ENCODE measurements at regions not wholly inside any gene's neighbourhood (a gene's known extent, or its start where the extent isn't known, plus 50 kb on each side); places are given as distances from the start of the nearest gene placed in this dataset.
"Not testable (repeated sequence)": the region's sequence is repeated elsewhere in the genome, so short reads cannot be mapped to it uniquely, and the experiment has no call there.

DNA sequence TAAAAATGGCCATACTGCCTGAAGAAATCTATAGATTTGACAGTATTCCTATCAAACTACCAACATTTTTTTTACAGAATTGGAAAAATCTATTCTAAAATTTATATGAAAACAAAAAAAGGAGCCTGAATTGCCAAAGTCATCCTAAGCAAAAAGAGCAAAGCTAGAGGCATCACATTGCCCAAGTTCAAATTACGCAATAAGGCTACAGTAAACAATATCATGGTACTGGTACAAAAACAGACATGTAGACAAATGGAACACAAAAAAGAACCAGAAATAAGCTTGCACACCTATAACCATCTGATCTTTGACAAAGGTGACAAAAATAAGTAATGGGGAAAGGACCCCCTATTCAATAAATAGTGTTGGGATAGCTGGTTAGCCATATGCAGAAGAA, 50.2 kb upstream of the THSD7B start:
- no peak overlapping the region for H3K27ac Mint-ChIP-seq
- H3K4me1 Mint-ChIP-seq (ENCODE audit: low read depth) = no peaks in the 10 kb centered on the region
- ATAC-seq (replicated peaks in 1 of 2) = no peak
- H3K36me3 Mint-ChIP-seq (ENCODE audit: insufficient read depth in 2 of 2) = no peaks in the 10 kb centered on the region
- no peaks in the 10 kb centered on the region for H3K27me3 Mint-ChIP-seq (ENCODE audit: low read depth)
- no peak for DNase-seq
- no peaks in the 10 kb centered on the region for H3K9me3 Mint-ChIP-seq
- no peak overlapping the region for H3K4me3 Mint-ChIP-seq

DNA sequence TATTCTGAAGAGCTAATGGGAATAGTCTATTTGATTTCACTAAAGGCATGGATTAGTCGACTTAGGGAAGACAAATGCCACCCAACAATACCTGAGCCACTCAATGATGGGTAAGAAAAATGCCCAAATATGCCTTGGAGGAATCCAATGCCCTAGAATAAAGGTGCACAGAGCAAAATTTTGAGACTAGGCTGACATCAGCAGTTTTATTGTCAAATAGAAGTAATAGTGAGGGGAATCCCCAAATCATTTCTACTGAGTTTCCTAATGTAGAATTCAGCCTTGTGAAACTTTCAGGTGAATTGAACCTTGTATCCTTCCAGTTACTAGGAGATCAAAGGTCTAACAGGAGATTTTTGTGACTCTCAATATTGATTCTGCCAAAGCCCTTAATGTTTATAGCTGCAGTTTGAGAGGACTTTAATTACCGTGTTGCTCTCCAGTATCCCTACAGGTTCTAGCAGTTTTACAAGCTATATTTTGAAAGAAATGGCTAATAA, 50.8 kb upstream of the THSD7B start:
- Mint-ChIP-seq H3K27ac (no peak overlapping the region), H3K9me3 (no peaks in the 10 kb centered on the region), H3K4me3 (no peak overlapping the region), H3K4me1 (ENCODE audit: low read depth) (no peaks in the 10 kb centered on the region), H3K36me3 (ENCODE audit: insufficient read depth in 2 of 2) (no peaks in the 10 kb centered on the region), H3K27me3 (ENCODE audit: low read depth) (no peaks in the 10 kb centered on the region)
- ATAC-seq (replicated peaks in 1 of 2) (no peak), DNase-seq (no peak)

DNA sequence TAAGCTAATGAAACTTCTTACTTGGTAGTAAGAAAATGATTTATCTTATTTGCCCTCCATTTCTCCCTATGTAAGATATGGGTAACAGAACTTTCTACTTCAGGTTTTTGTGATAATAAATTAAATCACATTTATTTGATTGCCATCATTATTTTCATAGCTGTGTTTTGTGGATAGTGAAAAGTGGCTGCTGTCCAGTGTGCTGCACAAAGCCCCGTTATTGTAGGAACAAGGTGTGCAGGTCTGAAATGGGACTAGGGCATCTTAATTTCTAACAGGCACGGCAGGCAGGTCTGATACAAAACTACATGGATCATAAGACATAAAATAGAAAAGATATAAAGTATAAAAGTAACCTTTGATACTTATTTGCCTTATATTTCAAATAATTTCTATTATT, 51.6 kb upstream of the THSD7B start:
- ATAC-seq (replicated peaks in 1 of 2) (no peak), DNase-seq (no peak)
- Mint-ChIP-seq H3K9me3 (no peaks in the 10 kb centered on the region), H3K27ac (no peak overlapping the region), H3K36me3 (ENCODE audit: insufficient read depth in 2 of 2) (no peaks in the 10 kb centered on the region), H3K27me3 (ENCODE audit: low read depth) (no peaks in the 10 kb centered on the region), H3K4me1 (ENCODE audit: low read depth) (no peaks in the 10 kb centered on the region), H3K4me3 (no peak overlapping the region)

DNA sequence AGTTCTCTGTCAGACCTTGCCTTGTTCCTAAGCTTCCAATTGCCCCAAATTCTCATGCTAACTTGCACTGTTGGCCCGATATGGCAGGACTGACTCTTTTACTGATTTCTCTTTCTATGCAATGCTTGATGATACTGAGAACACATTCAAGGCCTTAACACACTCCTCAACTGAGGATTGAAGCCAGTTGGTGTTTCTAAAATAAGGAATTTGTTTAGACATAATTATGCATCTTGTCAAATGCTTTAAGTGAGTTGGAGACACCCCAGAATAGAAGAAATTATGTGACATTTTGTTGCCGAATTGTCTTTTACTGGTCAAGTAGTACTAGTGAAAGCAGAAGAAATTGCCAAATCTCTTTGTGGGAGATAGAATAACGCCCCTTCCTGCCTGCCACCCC, 60.0 kb upstream of the THSD7B start:
- no peaks in the 10 kb centered on the region for H3K36me3 Mint-ChIP-seq (ENCODE audit: insufficient read depth in 2 of 2)
- no peak for DNase-seq
- no peak overlapping the region for H3K4me3 Mint-ChIP-seq
- H3K27ac Mint-ChIP-seq = no peak overlapping the region
- H3K9me3 Mint-ChIP-seq = peaks cover 2 to 6% of the 10 kb centered on the region in 2 donors
- no peak for ATAC-seq (replicated peaks in 1 of 2)
- no peaks in the 10 kb centered on the region for H3K4me1 Mint-ChIP-seq (ENCODE audit: low read depth)
- no peaks in the 10 kb centered on the region for H3K27me3 Mint-ChIP-seq (ENCODE audit: low read depth)

DNA sequence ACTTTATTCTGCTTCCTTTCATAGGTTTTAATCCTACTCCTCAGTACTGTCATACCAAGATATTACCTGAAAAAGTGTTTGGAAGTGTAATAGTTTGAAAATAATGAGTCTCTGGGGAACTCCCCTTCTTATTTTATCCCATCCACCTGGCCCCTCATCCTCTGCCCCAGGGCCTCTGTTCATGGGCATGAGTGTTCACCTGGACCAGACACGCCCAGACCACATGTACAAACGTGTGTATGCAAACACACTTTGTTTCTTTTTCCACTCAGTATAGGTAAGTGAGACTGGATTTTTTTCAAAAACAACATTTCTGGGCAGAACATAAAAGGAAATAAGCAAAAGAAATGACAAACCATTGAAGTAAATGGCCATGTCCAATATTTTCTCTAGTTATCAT, 62.1 kb upstream of the THSD7B start:
- Mint-ChIP-seq H3K4me1 (ENCODE audit: low read depth) (no peaks in the 10 kb centered on the region), H3K9me3 (peaks cover 2 to 6% of the 10 kb centered on the region in 2 donors), H3K27ac (no peak overlapping the region), H3K27me3 (ENCODE audit: low read depth) (no peaks in the 10 kb centered on the region), H3K36me3 (ENCODE audit: insufficient read depth in 2 of 2) (no peaks in the 10 kb centered on the region), H3K4me3 (no peak overlapping the region)
- ATAC-seq (replicated peaks in 1 of 2) (no peak), DNase-seq (no peak)

DNA sequence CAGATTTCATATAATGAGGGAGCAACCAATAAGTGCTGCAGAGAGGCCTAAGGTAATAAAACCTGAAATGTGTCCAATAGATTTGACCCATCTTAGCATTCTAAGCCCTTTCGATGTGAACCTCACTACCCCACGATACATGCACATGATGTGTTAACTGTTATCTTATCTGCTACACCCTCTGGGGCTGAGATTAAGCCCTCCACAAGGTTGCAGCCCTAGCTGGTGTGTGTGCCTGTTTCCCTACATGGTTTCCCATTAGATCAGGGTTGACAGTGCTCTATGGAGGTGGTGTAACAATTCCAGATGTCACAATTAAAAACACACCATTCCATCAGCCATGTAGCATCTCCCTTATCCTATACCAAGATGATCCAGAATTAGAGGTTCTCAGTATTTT, 68.9 kb upstream of the THSD7B start:
- DNase-seq (no peak), ATAC-seq (replicated peaks in 1 of 2) (no peak)
- H3K4me3 Mint-ChIP-seq = no peak overlapping the region
- no peaks in the 10 kb centered on the region for H3K27me3 Mint-ChIP-seq (ENCODE audit: low read depth)
- no peak overlapping the region for H3K27ac Mint-ChIP-seq
- H3K9me3 Mint-ChIP-seq = peaks cover 0 to 1% of the 10 kb centered on the region in 2 donors
- no peaks in the 10 kb centered on the region for H3K36me3 Mint-ChIP-seq (ENCODE audit: insufficient read depth in 2 of 2)
- no peaks in the 10 kb centered on the region for H3K4me1 Mint-ChIP-seq (ENCODE audit: low read depth)

DNA sequence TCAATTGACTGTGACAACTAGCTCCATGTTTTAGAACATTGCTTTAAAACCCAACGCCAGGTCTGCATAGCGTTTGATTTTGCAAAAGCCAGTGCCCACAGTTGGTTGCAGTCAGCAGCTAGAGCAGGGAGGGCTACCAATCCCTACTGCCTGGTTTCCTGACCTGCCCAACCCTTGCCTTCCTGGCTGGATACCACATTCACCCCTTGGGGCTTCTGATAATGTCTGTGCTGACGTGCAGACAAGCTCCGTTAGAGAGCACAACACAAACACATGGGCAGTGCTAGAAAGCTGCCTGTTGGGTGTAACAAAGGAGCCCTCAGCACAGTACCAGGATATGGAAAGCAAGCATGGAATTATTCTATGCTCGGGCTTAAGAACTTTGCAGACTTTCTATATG, 71.4 kb upstream of the THSD7B start:
- H3K9me3 Mint-ChIP-seq = peaks cover 1 to 6% of the 10 kb centered on the region in 2 donors

DNA sequence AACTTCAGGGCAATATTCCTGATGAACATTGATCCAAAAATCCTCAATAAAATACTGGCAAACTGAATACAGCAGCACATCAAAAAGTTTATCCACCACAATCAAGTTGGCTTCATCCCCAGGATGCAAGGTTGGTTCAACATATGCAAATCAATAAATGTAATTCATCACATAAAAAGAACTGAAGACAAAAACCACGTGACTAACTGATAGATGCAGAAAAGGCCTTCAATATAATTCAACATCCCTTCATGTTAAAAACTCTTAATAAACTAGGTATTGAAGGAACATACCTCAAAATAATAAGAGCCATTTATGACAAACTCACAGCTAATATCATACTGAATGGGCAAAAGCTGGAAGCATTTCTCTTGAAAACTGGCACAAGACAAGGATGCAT, 85.3 kb upstream of the THSD7B start:
- ATAC-seq (replicated peaks in 1 of 2); DNase-seq; H3K9me3 Mint-ChIP-seq; H3K36me3 Mint-ChIP-seq (ENCODE audit: insufficient read depth in 2 of 2); H3K27ac Mint-ChIP-seq; H3K4me1 Mint-ChIP-seq (ENCODE audit: low read depth); H3K4me3 Mint-ChIP-seq; H3K27me3 Mint-ChIP-seq (ENCODE audit: low read depth): not testable (repeated sequence)

More for the DNA sequence above, 71.4 kb upstream of the THSD7B start:
- Mint-ChIP-seq H3K4me3 (no peak overlapping the region), H3K4me1 (ENCODE audit: low read depth) (no peaks in the 10 kb centered on the region), H3K36me3 (ENCODE audit: insufficient read depth in 2 of 2) (no peaks in the 10 kb centered on the region), H3K27ac (no peak overlapping the region), H3K27me3 (ENCODE audit: low read depth) (no peaks in the 10 kb centered on the region)
- DNase-seq = no peak
- ATAC-seq (replicated peaks in 1 of 2) = no peak

DNA sequence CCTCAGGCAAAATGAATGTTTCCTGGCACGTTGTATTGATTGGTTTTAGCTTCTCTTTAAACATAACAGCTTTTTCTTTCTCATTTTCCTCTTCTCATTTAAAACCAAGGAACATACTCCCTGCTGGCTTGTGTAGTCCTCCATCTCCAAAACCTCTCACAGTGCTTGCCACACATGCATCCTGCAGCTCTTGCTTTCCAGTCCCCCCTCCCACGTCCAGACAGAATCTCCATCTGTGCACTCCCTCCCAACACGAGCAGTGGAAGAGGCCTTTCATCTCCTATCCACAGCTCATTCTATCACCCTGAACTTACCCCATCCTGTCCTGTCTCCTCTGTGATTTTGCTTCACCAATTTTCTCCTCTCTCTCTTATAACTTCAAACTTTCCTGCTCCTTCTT, 99.6 kb upstream of the THSD7B start:
- H3K4me1 Mint-ChIP-seq (ENCODE audit: low read depth) = no peaks in the 10 kb centered on the region
- DNase-seq (no peak), ATAC-seq (replicated peaks in 1 of 2) (no peak)
- H3K27me3 Mint-ChIP-seq (ENCODE audit: low read depth) = no peaks in the 10 kb centered on the region
- no peak overlapping the region for H3K27ac Mint-ChIP-seq
- H3K9me3 Mint-ChIP-seq = no peaks in the 10 kb centered on the region
- no peak overlapping the region for H3K4me3 Mint-ChIP-seq
- H3K36me3 Mint-ChIP-seq (ENCODE audit: insufficient read depth in 2 of 2) = no peaks in the 10 kb centered on the region

DNA sequence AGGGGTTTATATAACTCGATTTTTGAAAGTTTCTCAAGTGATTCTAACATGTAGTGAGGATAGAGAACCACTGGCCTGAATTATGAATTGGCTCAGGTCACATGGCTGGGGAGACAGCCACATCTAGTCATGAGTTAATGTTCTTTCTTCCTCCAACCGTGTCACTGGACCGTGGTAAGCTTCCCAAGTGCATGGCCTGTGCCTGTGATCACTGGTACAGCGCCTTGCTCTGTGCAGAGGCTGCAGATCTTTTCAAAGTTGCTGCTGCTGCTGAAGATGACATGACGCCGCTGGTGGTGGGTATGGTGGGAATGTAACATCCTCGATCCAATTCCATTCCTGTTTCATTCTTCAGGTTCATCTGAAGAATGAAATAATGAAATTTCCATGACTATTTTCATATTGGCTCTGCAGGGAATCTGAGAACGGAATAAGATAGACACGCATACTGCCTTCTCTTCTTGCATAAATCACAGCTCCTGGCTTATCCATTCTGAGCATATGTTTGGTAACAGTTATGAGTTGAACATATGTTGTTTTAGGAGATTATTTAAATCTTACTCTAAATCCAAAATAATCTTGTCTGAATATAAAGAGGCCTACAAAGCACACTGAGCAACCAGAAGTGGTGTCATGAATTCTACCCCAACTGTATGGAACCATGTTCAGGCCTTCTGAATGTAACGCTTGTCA, 100.5 kb upstream of the THSD7B start:
- Mint-ChIP-seq H3K4me3 (no peak overlapping the region), H3K4me1 (ENCODE audit: low read depth) (no peaks in the 10 kb centered on the region), H3K27me3 (ENCODE audit: low read depth) (no peaks in the 10 kb centered on the region), H3K36me3 (ENCODE audit: insufficient read depth in 2 of 2) (no peaks in the 10 kb centered on the region), H3K9me3 (no peaks in the 10 kb centered on the region), H3K27ac (no peak overlapping the region)
- no peak for ATAC-seq (replicated peaks in 1 of 2)
- no peak for DNase-seq

DNA sequence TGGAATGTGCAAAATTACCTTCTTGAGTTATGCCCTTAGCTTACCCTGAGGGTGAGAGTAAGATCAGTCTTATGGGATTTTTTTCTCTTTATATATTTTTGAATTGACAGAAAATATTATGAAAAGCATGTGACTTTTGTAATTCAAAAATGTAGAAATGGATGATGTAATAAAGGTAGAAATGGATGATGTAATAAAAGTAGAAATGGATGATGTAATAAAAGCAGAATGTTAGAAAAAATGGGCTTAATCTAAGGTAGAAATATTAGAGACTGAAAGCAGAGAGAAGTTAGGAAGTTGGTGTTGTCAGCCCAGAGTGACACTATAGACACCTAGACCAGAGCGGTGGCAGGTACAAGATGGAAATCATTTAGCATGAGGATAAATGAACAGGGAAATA, 107.1 kb upstream of the THSD7B start:
- no peaks in the 10 kb centered on the region for H3K9me3 Mint-ChIP-seq
- H3K27ac Mint-ChIP-seq = no peak overlapping the region
- DNase-seq (no peak), ATAC-seq (replicated peaks in 1 of 2) (no peak)
- no peak overlapping the region for H3K4me3 Mint-ChIP-seq
- H3K27me3 Mint-ChIP-seq (ENCODE audit: low read depth) = peaks cover 7% of the 10 kb centered on the region
- no peaks in the 10 kb centered on the region for H3K36me3 Mint-ChIP-seq (ENCODE audit: insufficient read depth in 2 of 2)
- no peaks in the 10 kb centered on the region for H3K4me1 Mint-ChIP-seq (ENCODE audit: low read depth)

DNA sequence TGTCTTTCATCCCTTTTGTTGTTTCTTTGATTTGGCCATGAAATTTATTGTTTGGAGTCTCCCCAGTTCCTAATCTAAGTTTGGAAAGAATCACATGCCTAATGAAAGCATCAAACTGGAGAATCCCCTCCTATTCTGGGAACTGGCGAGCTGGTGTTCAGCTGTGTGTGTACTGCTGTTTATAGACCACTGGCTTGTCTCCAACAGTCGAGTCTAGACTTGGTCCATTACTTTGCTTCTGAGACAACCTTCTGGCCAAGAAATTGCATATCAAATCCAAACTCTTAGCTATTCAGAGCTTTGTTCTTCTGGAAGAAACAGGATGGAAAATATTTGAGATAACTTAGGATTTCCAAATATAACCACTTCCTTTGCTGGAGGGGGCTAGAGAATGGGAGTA, 111.5 kb upstream of the THSD7B start:
- peaks cover 7% of the 10 kb centered on the region for H3K27me3 Mint-ChIP-seq (ENCODE audit: low read depth)
- no peak overlapping the region for H3K4me3 Mint-ChIP-seq
- no peaks in the 10 kb centered on the region for H3K36me3 Mint-ChIP-seq (ENCODE audit: insufficient read depth in 2 of 2)
- no peak overlapping the region for H3K27ac Mint-ChIP-seq
- H3K4me1 Mint-ChIP-seq (ENCODE audit: low read depth) = no peaks in the 10 kb centered on the region
- DNase-seq (no peak), ATAC-seq (replicated peaks in 1 of 2) (no peak)
- H3K9me3 Mint-ChIP-seq = no peaks in the 10 kb centered on the region

DNA sequence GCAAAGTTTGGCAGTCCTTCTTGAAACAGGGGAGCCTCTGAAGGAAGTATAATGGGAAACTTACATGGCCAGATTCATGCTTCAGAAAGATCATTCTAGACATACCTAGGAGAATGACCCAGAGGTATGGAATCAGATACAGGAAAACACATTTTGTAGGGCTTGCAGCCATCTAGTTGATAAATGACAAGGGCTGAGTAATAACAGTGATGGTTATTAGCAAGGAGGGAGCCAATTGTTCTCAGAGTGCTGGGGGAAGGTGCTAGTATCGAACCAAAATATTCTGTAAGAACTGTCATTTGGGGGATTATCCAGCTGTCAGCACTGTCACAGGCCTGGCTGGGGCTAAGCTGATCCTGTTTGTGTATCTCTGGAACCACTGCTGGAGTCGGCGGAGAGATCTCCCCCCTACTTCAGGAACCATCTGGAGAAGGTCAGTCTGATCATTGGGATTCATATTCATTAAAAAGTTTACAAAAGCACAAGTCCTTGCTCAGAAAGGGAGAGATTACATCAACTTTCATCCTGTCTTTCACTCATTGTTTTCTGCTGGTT, 113.8 kb upstream of the THSD7B start:
- no peak for ATAC-seq (replicated peaks in 1 of 2)
- no peaks in the 10 kb centered on the region for H3K4me1 Mint-ChIP-seq (ENCODE audit: low read depth)
- no peaks in the 10 kb centered on the region for H3K9me3 Mint-ChIP-seq
- no peak overlapping the region for H3K27ac Mint-ChIP-seq
- DNase-seq = no peak
- peaks cover 11% of the 10 kb centered on the region for H3K27me3 Mint-ChIP-seq (ENCODE audit: low read depth)
- H3K4me3 Mint-ChIP-seq = no peak overlapping the region
- no peaks in the 10 kb centered on the region for H3K36me3 Mint-ChIP-seq (ENCODE audit: insufficient read depth in 2 of 2)

DNA sequence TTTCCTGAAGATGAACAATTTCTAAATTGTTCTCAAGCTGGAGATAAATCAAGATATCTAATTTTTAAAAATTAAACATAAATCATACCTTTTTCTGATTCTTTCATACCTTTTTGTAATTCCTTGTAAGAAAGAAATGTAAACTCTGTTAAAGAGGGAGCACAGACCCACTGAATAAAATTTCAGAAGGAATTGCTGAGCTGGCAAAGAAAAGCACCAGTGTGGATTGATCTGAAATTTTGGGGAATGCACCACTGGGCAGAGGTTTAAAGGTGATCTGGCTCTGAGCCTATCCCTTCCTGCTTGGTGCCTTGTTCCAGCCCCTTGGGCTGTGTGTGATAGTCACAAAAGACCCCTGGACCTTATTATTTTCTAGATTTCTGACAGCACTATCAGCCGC, 118.3 kb upstream of the THSD7B start:
- H3K27me3 Mint-ChIP-seq (ENCODE audit: low read depth) = peaks cover 4% of the 10 kb centered on the region

More for the DNA sequence above, 118.3 kb upstream of the THSD7B start:
- no peaks in the 10 kb centered on the region for H3K36me3 Mint-ChIP-seq (ENCODE audit: insufficient read depth in 2 of 2)
- H3K4me1 Mint-ChIP-seq (ENCODE audit: low read depth) = no peaks in the 10 kb centered on the region
- H3K9me3 Mint-ChIP-seq = no peaks in the 10 kb centered on the region
- ATAC-seq (replicated peaks in 1 of 2) (no peak), DNase-seq (no peak)
- no peak overlapping the region for H3K4me3 Mint-ChIP-seq
- no peak overlapping the region for H3K27ac Mint-ChIP-seq
